GM18511 (cell line): ENCODE measurements at regions not wholly inside any gene's neighbourhood (a gene's known extent, or its start where the extent isn't known, plus 50 kb on each side); places are given as distances from the start of the nearest gene placed in this dataset.

Experiments used
- ATAC-seq: cut with Tn5 transposase; IDR thresholded peaks from one replicate; pipeline ENCODE4 v1.9.1; 2021; ENCODE audit warnings: mild to moderate bottlenecking, moderate library complexity; ENCODE audit not compliant: unreplicated experiment

GRCh38 chr20:53750827-53751619 lies 157.4 kb upstream of the ZNF217 start:
- ATAC-seq: peak; percentile 83

GRCh38 chr20:53749499-53749898 lies 155.9 kb upstream of the ZNF217 start:
- ATAC-seq: no peak

GRCh38 chr20:53748821-53749421 lies 155.3 kb upstream of the ZNF217 start:
- no peak for ATAC-seq

GRCh38 chr20:53748176-53748575 lies 154.5 kb upstream of the ZNF217 start:
- ATAC-seq: no peak

GRCh38 chr20:53743607-53744260 lies 150.1 kb upstream of the ZNF217 start:
- ATAC-seq: no peak

- ATAC-seq: no peak
Observed at GRCh38 chr20:53742685-53743081, 149.0 kb upstream of the ZNF217 start.

GRCh38 chr20:53741726-53742028 lies 148.0 kb upstream of the ZNF217 start:
- no peak for ATAC-seq

GRCh38 chr20:53739799-53740785 lies 146.5 kb upstream of the ZNF217 start:
- peak; percentile 64 for ATAC-seq

GRCh38 chr20:53738945-53739798 lies 145.5 kb upstream of the ZNF217 start:
- ATAC-seq: no peak

- no peak for ATAC-seq
Observed at GRCh38 chr20:53738039-53738944, 144.7 kb upstream of the ZNF217 start.

GRCh38 chr20:53737396-53738038 lies 143.9 kb upstream of the ZNF217 start:
- ATAC-seq: peak; percentile 10

GRCh38 chr20:53736757-53737395 lies 143.2 kb upstream of the ZNF217 start:
- peak; percentile 44 for ATAC-seq

GRCh38 chr20:53736122-53736756 lies 142.6 kb upstream of the ZNF217 start:
- no peak for ATAC-seq

- no peak for ATAC-seq
Observed at GRCh38 chr20:53735536-53736050, 142.0 kb upstream of the ZNF217 start.

- ATAC-seq: no peak
Observed at GRCh38 chr20:53734006-53734688, 140.5 kb upstream of the ZNF217 start.

GRCh38 chr20:53731595-53731994 lies 138.0 kb upstream of the ZNF217 start:
- ATAC-seq: no peak

- no peak for ATAC-seq
Observed at GRCh38 chr20:53728359-53728758, 134.7 kb upstream of the ZNF217 start.
